IMR-90 (cell line): ENCODE measurements at regions not wholly inside any gene's neighbourhood (a gene's known extent, or its start where the extent isn't known, plus 50 kb on each side); places are given as distances from the start of the nearest gene placed in this dataset.

Experiments used
- ATAC-seq: fragments of 200-7000 bp; cut with Tn5 transposase; 2 replicates; pipeline ENCODE4 v1.9.1; 2020; ENCODE audit warnings: low read depth, mild to moderate bottlenecking, moderate library complexity
- BruUV-seq: library from RNA; stranded (reverse); fragments of 400-500 nt; replicated peaks from 2 replicates; lab custom pipeline; 2021; lab: Mats Ljungman, UMichigan
- CTCF ChIA-PET: fragments of 300-600 bp; formaldehyde crosslinking; extraction: SDS; loops from one replicate; lab custom pipeline; 2021; ENCODE audit warnings: antibody characterized with exemption; lab: Yijun Ruan, JAX
- POLR2A ChIA-PET: fragments of 300-600 bp; sonication (Branson Sonifier 250); formaldehyde crosslinking; loops from one replicate; lab custom pipeline; 2022; ENCODE audit warnings: antibody characterized with exemption; ENCODE audit not compliant: unreplicated experiment; lab: Charles Lee
- DNase-seq: peaks from one replicate; pipeline ENCODE4 v3.0.0; 2013
- H2AFZ ChIP-seq: replicated peaks from 2 replicates; pipeline ENCODE3; 2013; ENCODE audit warnings: low read length, mild to moderate bottlenecking; ENCODE audit not compliant: poor library complexity
- H2AK5ac ChIP-seq: 2 replicates; pipeline ENCODE4 v1.6.1; 2013; ENCODE audit warnings: low read depth, low read length, inconsistent platforms
- H2AK9ac ChIP-seq: replicated peaks from 2 replicates; pipeline ENCODE3; 2013; ENCODE audit warnings: mild to moderate bottlenecking, low read depth, low read length, moderate library complexity; ENCODE audit not compliant: poor library complexity
- H2BK120ac ChIP-seq: 2 replicates; pipeline ENCODE4 v1.6.1; 2013; ENCODE audit warnings: low read depth, low read length, inconsistent platforms
- H2BK15ac ChIP-seq: 3 replicates; pipeline ENCODE4 v1.6.1; 2013; ENCODE audit warnings: low read depth, low read length, inconsistent platforms
- H2BK20ac ChIP-seq: 2 replicates; pipeline ENCODE4 v1.6.1; 2013; ENCODE audit warnings: low read depth, mild to moderate bottlenecking, inconsistent platforms, low read length, moderate library complexity
- H2BK5ac ChIP-seq: 2 replicates; pipeline ENCODE4 v1.6.1; 2013; ENCODE audit warnings: mild to moderate bottlenecking, low read depth, low read length, inconsistent platforms; ENCODE audit not compliant: poor library complexity, severe bottlenecking
- H3K14ac ChIP-seq: replicated peaks from 2 replicates; pipeline ENCODE4 v1.6.1; 2013; ENCODE audit warnings: low read depth, low read length, inconsistent platforms
- H3K18ac ChIP-seq: 2 replicates; pipeline ENCODE4 v1.6.1; 2013; ENCODE audit warnings: low read depth, low read length, control low read depth
- H3K23ac ChIP-seq: 2 replicates; pipeline ENCODE4 v1.6.1; 2013; ENCODE audit warnings: low read depth, low read length, inconsistent platforms
- H3K27ac ChIP-seq: 2 replicates; pipeline ENCODE4 v1.5.1; 2013; ENCODE audit warnings: mild to moderate bottlenecking, control low read depth, low read length; ENCODE audit not compliant: insufficient read depth
- H3K27me3 ChIP-seq: 2 replicates; pipeline ENCODE4 v1.6.1; 2013; ENCODE audit warnings: low read length; ENCODE audit not compliant: control insufficient read depth, insufficient read depth
- H3K36me3 ChIP-seq: 2 replicates; pipeline ENCODE4 v1.6.1; 2013; ENCODE audit warnings: low read length, mixed read lengths; ENCODE audit not compliant: control insufficient read depth, insufficient read depth
- H3K4ac ChIP-seq: 2 replicates; pipeline ENCODE4 v1.6.1; 2013; ENCODE audit warnings: low read depth, low read length, inconsistent platforms
- H3K4me1 ChIP-seq: 2 replicates; pipeline ENCODE4 v1.6.1; 2013; ENCODE audit warnings: low read length, mixed read lengths; ENCODE audit not compliant: control insufficient read depth, insufficient read depth
- H3K4me2 ChIP-seq: 2 replicates; pipeline ENCODE4 v1.6.1; 2013; ENCODE audit warnings: low read depth, mild to moderate bottlenecking, control low read depth, low read length, moderate library complexity
- H3K4me3 ChIP-seq: 2 replicates; pipeline ENCODE4 v1.5.1; 2013; ENCODE audit warnings: low read depth, mild to moderate bottlenecking, control low read depth, low read length, moderate library complexity; ENCODE audit not compliant: insufficient read depth
- H3K56ac ChIP-seq: 2 replicates; pipeline ENCODE4 v1.6.1; 2013; ENCODE audit warnings: low read length, inconsistent platforms; ENCODE audit not compliant: insufficient read depth; ENCODE audit errors: extremely low read depth
- H3K79me1 ChIP-seq, 2 experiments: 2 replicates each; pipeline ENCODE4 v1.6.1; 2013; ENCODE audit warnings: low read length in 2 of 2, inconsistent platforms in 1 of 2, low read depth in 1 of 2
- H3K9ac ChIP-seq: 2 replicates; pipeline ENCODE4 v1.6.1; 2013; ENCODE audit warnings: low read depth, low read length, control low read depth
- H3K9me1 ChIP-seq: 2 replicates; pipeline ENCODE4 v1.6.1; 2013; ENCODE audit warnings: low read length, inconsistent platforms; ENCODE audit not compliant: insufficient read depth
- H3K9me3 ChIP-seq: 2 replicates; pipeline ENCODE4 v1.6.1; 2013; ENCODE audit warnings: low read length; ENCODE audit not compliant: control insufficient read depth, insufficient read depth
- H4K20me1 ChIP-seq: 2 replicates; pipeline ENCODE4 v1.6.1; 2013; ENCODE audit warnings: low read length, inconsistent platforms; ENCODE audit not compliant: insufficient read depth
- H4K5ac ChIP-seq: 2 replicates; pipeline ENCODE4 v1.6.1; 2013; ENCODE audit warnings: mild to moderate bottlenecking, low read depth, low read length, control low read depth
- H4K8ac ChIP-seq, 2 experiments: 2 replicates each; pipeline ENCODE4 v1.6.1; 2013; ENCODE audit warnings: low read depth in 2 of 2, low read length in 2 of 2, control low read depth in 1 of 2, inconsistent platforms in 1 of 2
- H4K91ac ChIP-seq: 2 replicates; pipeline ENCODE4 v1.6.1; 2013; ENCODE audit warnings: low read depth, low read length, inconsistent platforms; ENCODE audit not compliant: insufficient read depth
- CHD1 ChIP-seq: IDR thresholded peaks from 2 replicates; pipeline ENCODE4 v1.6.1; 2012; ENCODE audit warnings: low read depth, low read length, improper control_type of control experiment
- CTCF ChIP-seq: conservative IDR thresholded peaks from 2 replicates; pipeline ENCODE4 v1.5.1; 2012; ENCODE audit warnings: mild to moderate bottlenecking, low read depth, low read length, improper control_type of control experiment
- FOS ChIP-seq: fragments of 150-350 bp; IDR thresholded peaks from 2 replicates; pipeline ENCODE4 v1.6.1; 2016; ENCODE audit warnings: low read depth, low read length
- MAFK ChIP-seq: IDR thresholded peaks from 2 replicates; pipeline ENCODE4 v1.6.1; 2012; ENCODE audit warnings: low read depth, low read length, improper control_type of control experiment
- RCOR1 ChIP-seq: IDR thresholded peaks from 2 replicates; pipeline ENCODE4 v1.6.1; 2012; ENCODE audit warnings: mild to moderate bottlenecking, low read length, improper control_type of control experiment; ENCODE audit not compliant: insufficient replicate concordance
- WGBS, 2 experiments: methylation state at CpG; one replicate each; pipeline versions ENCODE4 v1.1.5 to v1.1.7; 2013; ENCODE audit warnings: missing lambda C conversion rate in 2 of 2; ENCODE audit not compliant: insufficient read length in 1 of 2; ENCODE audit errors: extremely low coverage in 2 of 2; 5-methylcytosine and 5-hydroxymethylcytosine counted together
- dilution Hi-C: fragments of 300-500 bp; cut with HindIII; formaldehyde crosslinking; loops from one replicate; pipeline ENCODE4 v1.14.3; 2018; ENCODE audit warnings: low sequenced_read_pairs; ENCODE audit not compliant: unreplicated experiment
- in situ Hi-C: fragments of 300-500 bp; cut with MboI; formaldehyde crosslinking; loops from 3 replicates; pipeline ENCODE4 v1.14.3; 2019; ENCODE audit warnings: low sequenced_read_pairs, inconsistent platforms, mixed read lengths
- intact Hi-C: fragments of 100-400 bp; cut with micrococcal nuclease; formaldehyde crosslinking; loops from 2 replicates; pipeline ENCODE4 v1.10.0; 2022

GRCh38 chr2:45287045-45287444 lies 277.8 kb upstream of the SIX2 start:
- no peak overlapping the region for H3K23ac ChIP-seq
- no peak overlapping the region for H2BK120ac ChIP-seq
- DNase-seq (no peak), ATAC-seq (no peak)
- no TSS peak for BruUV-seq
- 34% methylated on average over 2 of the region's 4 CpGs; no CpG with 5 or more reads in 1 of the 2 experiments for WGBS, 2 experiments
- intact Hi-C loops (no loop called here), in situ Hi-C loops (no loop called here), dilution Hi-C loops (no loop called here)
- CTCF ChIA-PET, result no interaction called here
- no peak overlapping the region for H3K9ac ChIP-seq
- no peak overlapping the region for H4K8ac ChIP-seq
- H2AFZ ChIP-seq, result no peak overlapping the region
- H3K79me1 ChIP-seq, result no peaks in the 10 kb centered on the region
- no peak overlapping the region for H3K27ac ChIP-seq
- POLR2A ChIA-PET, result no interaction called here
- H3K56ac ChIP-seq, result no peak overlapping the region
- no peaks in the 10 kb centered on the region for H3K36me3 ChIP-seq
- H3K9me1 ChIP-seq, result no peaks in the 10 kb centered on the region; the same call in 1 of the 2 replicates
- no peak overlapping the region for H2BK5ac ChIP-seq
- no peak overlapping the region for H3K4me2 ChIP-seq
- H4K5ac ChIP-seq, result no peak overlapping the region
- no peaks in the 10 kb centered on the region for H4K20me1 ChIP-seq
- H2BK15ac ChIP-seq, result no peak overlapping the region
- H3K4me1 ChIP-seq, result peaks cover 3% of the 10 kb centered on the region; the same call in 1 of the 2 replicates
- H3K9me3 ChIP-seq, result 0 out of 2 replicates have a peak, but pooled peaks cover 4% of the 10 kb centered on the region
- no peak overlapping the region for H2AK9ac ChIP-seq
- no peak overlapping the region for H3K4ac ChIP-seq
- H3K14ac ChIP-seq, result no peak overlapping the region
- H2AK5ac ChIP-seq, result no peak overlapping the region
- H3K27me3 ChIP-seq, result peaks cover 22% of the 10 kb centered on the region
- no peak overlapping the region for H2BK20ac ChIP-seq
- H3K18ac ChIP-seq, result no peak overlapping the region
- TF ChIP-seq FOS (no peak), CTCF (no peak), MAFK (no peak), RCOR1 (no peak), CHD1 (no peak)
- no peak overlapping the region for H3K4me3 ChIP-seq
- no peak overlapping the region for H4K91ac ChIP-seq
